ENCODE measurements at regions not wholly inside any gene's neighbourhood (a gene's known extent, or its start where the extent isn't known, plus 50 kb on each side); places are given as distances from the start of the nearest gene placed in this dataset.

- DNase-seq: no peak
Observed at GRCh38 chrX:150143721-150144440, 205.6 kb upstream of the EOLA2 start.

DNA sequence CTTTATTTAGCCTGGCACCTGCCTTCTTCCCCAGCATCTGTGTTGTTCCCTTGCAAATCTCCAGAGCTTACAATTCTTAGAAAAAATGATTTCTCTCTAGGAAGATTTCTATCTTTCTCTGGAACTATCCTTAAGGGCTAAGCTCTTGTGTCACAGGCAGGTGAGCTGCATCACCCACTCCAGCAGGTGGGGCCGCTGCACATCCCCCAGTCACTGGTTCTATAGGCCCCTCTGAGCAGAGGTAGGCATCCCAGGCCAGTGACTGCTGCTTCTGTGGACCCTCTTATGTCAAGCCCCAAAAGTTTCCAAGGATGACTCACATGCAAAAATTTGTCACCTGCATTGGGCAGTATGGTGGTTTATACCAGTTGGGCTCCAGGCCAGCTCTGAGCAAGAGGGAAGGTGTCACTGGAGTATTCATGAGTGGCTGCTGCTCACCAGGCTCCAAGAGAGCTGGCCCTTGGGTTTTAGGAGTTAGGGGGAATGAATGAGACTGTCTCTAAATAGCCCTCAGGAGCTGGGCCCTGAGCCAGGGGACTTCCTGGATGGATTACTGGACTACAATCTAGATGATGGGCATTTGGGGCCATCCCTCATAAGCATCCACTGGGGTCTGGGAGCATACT is 208.1 kb upstream of the EOLA2 start:
- no peak for DNase-seq

- no peak for DNase-seq
Observed at GRCh38 chrX:150148749-150149672, 210.7 kb upstream of the EOLA2 start.

DNA sequence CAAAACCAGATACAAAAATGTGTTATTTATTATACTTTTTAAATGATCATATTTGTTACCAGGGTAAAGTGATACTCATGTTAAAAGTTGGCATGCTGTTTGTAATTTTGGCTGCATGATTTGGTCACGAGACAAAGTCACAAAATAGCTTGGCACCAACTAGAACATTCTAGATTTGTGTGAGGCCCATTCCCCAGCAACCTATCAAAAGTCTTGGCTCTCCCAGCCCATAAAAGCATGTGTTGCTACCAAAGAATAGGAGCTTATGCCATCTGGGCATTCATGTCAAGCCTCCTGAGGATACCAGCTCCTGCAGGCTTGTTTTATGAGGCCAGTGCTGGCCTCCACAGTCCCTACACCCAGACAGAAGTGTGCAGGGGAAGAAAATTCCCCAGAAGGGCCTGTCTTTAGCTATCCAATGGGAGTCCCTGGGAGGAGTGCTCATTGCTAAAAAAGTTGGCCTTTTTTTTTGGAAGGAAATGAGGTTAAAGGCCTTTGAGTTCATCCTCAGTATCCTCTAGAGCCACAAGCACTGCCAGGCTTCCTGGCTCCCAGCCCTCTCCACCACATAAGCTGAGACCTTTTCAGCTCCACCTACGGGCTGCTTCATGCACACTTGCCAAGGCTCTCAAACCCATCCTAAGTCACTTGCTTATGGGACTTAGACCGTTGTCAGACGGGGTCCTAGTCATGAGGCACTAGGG is 211.9 kb upstream of the EOLA2 start:
- DNase-seq: no peak

DNA sequence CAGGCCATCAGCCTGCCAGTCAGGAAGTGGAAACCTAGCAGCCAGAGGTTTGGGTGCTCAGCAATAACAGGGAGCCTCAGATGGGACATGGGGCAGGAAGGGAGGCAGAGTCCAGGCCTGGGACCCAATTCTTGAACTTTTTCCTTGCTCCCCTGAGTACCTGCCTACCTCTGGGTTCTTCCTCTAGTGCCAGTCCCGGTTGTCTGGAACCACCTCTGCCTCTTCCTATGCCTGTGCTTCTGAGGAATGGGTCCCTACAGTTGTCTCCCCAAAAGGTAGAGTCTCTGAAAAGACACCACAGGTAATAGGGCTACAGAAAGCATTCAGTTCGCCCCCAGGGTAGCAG is 212.4 kb upstream of the MAMLD1 start:
- DNase-seq: no peak

GRCh38 chrX:150152036-150152435 is 211.1 kb upstream of the MAMLD1 start:
- no peak for DNase-seq

- DNase-seq: no peak
Observed at GRCh38 chrX:150152546-150152945, 210.6 kb upstream of the MAMLD1 start.

DNA sequence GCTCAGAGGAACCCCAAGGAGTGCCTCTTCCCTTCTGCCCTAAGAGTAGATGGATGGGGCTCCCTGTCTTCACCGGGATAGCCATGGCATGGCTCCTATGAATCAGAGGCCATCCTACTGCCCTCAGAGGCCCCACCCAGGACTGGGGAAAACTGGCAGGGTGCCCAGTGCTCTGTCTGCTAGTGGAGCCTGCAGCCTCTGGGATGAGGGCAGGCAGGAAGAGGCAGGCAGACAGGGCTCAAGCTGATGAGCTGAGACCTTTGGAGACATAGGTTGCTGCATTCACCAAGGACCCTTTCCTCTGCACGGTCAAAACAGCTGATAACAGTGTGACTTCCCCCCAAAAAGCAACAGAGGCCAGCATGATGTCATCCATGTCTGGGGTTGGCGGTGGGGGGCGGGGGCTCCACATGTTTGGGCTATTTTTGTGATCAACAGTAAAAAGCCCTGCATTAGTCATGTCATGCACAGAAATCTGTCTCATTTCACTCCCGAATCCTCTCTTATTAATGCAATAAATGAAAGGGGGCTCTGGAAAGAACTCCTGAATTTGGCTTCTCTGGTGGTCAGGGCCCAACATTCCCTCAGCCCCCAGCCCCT is 207.6 kb upstream of the MAMLD1 start:
- DNase-seq: no peak

DNA sequence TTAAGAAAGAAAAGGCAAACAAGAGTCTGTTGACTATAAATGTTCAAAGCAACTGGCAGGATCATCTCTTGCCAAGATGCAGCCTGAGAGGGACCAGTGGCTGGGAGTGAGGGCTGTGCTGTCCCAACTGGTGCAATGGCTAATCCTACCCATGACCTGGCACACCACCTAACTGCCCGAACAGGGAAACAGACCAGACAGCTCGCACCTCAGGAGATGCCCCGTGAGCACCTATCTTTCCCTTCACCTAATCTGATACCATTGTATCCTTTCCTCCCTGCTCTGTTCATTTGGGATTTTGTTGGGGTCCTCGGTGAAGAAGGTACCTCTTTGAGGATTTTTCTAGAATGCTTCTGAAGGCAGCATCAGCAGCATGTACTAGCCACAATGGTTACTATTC is 206.5 kb upstream of the MAMLD1 start:
- DNase-seq: no peak

DNA sequence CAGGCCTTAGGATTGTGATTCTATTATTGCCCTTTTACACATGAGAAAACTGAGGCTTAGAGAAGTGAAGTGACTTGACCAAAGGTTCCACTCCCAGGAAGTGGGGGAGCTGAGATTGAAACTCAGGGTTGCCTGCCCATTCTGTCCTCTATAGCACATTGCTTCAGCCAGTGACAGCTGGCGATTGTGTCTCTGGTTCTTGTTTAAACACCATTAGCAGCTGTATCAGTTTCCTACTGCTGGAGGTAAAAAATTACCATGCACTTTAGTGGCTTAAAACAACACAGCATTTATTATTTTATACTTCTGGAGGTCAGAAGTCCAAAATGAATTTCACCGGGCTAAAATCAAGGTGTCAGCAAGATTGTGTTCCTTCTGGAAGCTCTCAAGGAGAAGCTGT is 205.8 kb upstream of the MAMLD1 start:
- DNase-seq: no peak

- DNase-seq: no peak
Observed at GRCh38 chrX:150158554-150159332, 204.4 kb upstream of the MAMLD1 start.

DNA sequence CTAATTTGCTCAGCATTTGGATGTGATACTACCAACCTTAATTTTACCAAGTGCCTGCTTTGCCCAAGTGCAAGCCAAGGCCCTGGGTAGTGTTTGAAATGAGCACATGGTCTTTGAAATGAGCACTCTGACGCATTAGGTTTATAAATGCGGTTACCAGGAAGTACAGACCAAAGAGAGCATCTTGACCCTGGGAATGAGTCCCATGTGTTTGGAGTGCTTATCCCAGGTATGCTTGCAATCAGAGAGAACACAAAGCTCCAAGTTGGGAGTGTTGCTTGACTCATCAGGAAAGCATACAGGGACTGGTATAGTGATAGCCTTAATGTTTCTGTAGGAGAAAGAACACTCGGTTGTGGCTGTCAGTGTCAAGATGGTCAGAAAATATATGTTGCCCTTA is 203.6 kb upstream of the MAMLD1 start:
- DNase-seq: no peak

DNA sequence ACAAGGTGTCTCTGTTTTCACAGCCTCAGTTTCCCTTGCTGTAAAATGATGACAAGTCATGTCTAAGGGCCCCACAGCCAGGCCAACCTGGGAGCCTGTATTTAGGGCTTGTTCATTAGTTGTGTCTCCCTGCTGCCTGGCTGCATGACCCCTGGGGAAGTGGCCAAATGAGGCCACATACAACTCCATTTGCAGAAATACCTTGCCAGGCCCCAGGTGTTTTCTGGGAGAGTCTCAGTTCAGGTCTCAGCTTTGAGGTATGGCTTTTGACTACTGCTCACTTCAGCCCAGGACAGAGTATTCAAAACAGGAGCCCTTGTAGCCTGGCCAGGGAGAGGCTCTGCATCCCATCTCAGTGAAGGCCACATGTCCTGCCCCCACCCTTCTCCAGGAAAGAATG is 202.5 kb upstream of the MAMLD1 start:
- DNase-seq: no peak

DNA sequence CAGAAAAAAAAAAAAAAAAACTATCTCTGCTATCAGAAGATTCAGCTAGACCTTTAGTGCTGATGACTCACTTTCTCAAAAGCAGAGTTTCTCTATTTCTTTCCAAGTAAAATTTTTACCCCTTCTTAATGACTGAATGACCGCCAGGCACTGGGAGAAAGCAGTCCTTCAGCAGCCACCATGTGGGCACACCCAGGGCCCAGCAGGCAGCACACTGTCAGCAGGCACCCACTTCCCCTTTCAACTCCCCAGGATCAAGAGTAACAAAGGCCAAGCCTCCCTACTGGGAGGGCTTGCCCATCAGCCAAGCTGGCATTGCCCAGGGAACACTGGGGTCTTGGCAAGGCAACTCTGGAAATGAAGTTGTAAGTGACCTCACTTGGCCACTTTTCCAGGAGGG is 201.9 kb upstream of the MAMLD1 start:
- DNase-seq: no peak

GRCh38 chrX:150162141-150162540 is 201.0 kb upstream of the MAMLD1 start:
- DNase-seq: no peak

GRCh38 chrX:150163221-150163930 is 199.7 kb upstream of the MAMLD1 start:
- DNase-seq: no peak

GRCh38 chrX:150163956-150164726 is 199.0 kb upstream of the MAMLD1 start:
- DNase-seq: no peak

DNA sequence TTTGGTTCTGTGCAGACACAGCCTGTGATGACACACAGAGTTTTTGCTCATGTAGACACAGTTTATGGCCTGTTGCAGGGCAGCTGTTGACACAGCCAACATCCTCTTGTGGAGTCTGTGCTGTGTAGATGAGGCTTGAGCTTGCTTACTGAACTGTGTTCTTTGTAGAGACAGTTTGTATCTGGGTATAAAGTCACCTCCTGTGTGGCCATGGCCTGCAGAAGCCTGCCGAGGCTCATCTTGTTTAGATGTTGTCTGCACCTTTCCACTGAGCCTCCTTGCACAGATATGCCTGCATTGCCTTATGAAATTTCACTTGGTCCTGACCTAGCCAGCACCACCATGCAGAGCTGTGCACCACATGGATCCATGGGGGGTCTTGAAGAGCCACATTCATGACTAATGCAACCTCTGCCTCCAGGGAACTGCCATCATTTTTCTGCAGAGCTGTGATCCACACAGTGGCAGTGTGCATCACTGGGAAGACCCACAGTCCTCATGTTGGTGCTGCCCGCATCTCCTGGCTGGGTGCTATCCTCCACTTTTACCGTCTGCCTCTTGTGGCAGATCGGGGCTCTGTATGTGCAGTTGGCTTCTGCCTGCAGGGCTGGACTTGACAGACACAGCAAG is 198.0 kb upstream of the MAMLD1 start:
- DNase-seq: no peak

DNA sequence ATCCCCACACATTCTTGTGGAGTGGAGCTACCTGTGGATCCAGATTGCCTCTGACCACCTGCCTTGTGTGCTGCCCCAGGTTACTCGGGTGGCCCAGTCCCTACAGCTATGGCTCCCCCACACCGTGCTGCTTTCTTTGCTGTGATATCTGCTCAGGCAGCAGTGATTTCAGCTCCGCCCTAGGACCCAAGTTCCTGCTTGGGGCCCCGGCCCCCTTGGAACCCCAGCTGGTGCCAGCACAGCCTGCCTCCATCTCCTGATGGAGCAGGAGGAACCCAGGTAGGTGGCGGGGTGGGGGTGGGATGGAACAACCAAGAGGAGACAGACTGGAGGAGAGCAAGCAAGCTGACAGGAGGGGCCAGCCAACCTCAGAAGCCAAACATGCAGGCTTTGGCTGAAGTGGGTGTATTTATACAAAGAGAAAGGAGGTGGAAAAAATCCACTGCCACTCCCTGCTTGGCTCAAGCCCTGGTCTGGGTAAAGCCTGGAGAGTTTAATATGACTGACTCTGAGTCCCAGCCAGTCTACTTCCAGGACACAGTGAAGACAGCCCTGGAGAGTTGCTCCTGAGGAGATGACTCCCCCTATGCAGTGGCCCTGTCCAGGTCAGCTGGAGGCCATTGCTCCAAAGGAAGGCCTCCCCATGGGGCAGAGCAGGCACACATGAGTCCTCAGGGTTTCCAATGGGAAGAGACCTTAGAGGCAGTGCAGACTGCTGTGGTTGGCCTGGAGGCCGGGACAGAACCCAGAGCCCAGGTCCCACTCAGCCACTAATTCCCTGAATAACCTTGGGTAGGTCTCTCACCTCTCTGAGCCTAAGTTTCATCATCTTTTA is 197.1 kb upstream of the MAMLD1 start:
- DNase-seq: no peak

All from activated naive CD4-positive, alpha-beta T cell treated with anti-CD3 and anti-CD28 coated beads, Interleukin-2, amount 50 U/mL, for 16 hours (primary cell).